HepG2 (cell line): ENCODE measurements at regions not wholly inside any gene's neighbourhood (a gene's known extent, or its start where the extent isn't known, plus 50 kb on each side); places are given as distances from the start of the nearest gene placed in this dataset.

Experiments
- CBX1 ChIP-seq: IDR thresholded peaks from one replicate; pipeline ENCODE4 v1.6.1; 2016; ENCODE audit warnings: antibody characterized with exemption, low read depth
- KDM4B ChIP-seq: sonication (generic); formaldehyde crosslinking; IDR thresholded peaks from 2 replicates; pipeline ENCODE4 v1.4.0; 2020; ENCODE audit warnings: missing genetic modification reagents
- MAF1 ChIP-seq: sonication (generic); formaldehyde crosslinking; IDR thresholded peaks from 2 replicates; pipeline ENCODE4 v1.5.0; 2020; ENCODE audit warnings: missing genetic modification reagents, borderline replicate concordance
- NAIF1 ChIP-seq: sonication (generic); formaldehyde crosslinking; IDR thresholded peaks from 2 replicates; pipeline ENCODE4 v1.5.0; 2020; ENCODE audit warnings: mild to moderate bottlenecking, missing genetic modification reagents, borderline replicate concordance
- ZFP91 ChIP-seq: sonication (generic); formaldehyde crosslinking; IDR thresholded peaks from 2 replicates; pipeline ENCODE4 v1.9.0; 2022; ENCODE audit warnings: missing genetic modification reagents, mild to moderate bottlenecking, borderline replicate concordance
- ZNF33A ChIP-seq: sonication (generic); formaldehyde crosslinking; IDR thresholded peaks from 2 replicates; pipeline ENCODE4 v1.5.1; 2020; ENCODE audit warnings: missing genetic modification reagents, mild to moderate bottlenecking, moderate library complexity, borderline replicate concordance
- ZNF687 ChIP-seq: sonication (generic); formaldehyde crosslinking; IDR thresholded peaks from 2 replicates; pipeline ENCODE4 v1.5.1; 2020; ENCODE audit warnings: mild to moderate bottlenecking, missing genetic modification reagents, moderate library complexity
- TF ChIP-seq, protein P1 (sequence below): sonication (generic); formaldehyde crosslinking; IDR thresholded peaks from 2 replicates; pipeline ENCODE4 v1.4.0; 2020; ENCODE audit warnings: missing genetic modification reagents
- TF ChIP-seq, protein P2 (sequence below), 2 experiments: fragments of 450-650 bp in 1 of 2; sonication (generic) in 1 of 2; formaldehyde crosslinking in 1 of 2; IDR thresholded peaks; 2 replicates each; pipeline versions ENCODE4 v1.6.1 to v1.8.0; 2016 to 2022; ENCODE audit warnings: antibody characterized with exemption in 1 of 2, mild to moderate bottlenecking in 1 of 2, missing genetic modification reagents in 1 of 2

GRCh38 chr9:129407905-129408452 lies 212.9 kb downstream of the C9orf50 start (continued):
- TF ChIP-seq KDM4B (CRISPR knock-in tag) = no peak
- TF ChIP-seq NAIF1 (CRISPR knock-in tag) = no peak
- TF ChIP-seq, protein P1, sequence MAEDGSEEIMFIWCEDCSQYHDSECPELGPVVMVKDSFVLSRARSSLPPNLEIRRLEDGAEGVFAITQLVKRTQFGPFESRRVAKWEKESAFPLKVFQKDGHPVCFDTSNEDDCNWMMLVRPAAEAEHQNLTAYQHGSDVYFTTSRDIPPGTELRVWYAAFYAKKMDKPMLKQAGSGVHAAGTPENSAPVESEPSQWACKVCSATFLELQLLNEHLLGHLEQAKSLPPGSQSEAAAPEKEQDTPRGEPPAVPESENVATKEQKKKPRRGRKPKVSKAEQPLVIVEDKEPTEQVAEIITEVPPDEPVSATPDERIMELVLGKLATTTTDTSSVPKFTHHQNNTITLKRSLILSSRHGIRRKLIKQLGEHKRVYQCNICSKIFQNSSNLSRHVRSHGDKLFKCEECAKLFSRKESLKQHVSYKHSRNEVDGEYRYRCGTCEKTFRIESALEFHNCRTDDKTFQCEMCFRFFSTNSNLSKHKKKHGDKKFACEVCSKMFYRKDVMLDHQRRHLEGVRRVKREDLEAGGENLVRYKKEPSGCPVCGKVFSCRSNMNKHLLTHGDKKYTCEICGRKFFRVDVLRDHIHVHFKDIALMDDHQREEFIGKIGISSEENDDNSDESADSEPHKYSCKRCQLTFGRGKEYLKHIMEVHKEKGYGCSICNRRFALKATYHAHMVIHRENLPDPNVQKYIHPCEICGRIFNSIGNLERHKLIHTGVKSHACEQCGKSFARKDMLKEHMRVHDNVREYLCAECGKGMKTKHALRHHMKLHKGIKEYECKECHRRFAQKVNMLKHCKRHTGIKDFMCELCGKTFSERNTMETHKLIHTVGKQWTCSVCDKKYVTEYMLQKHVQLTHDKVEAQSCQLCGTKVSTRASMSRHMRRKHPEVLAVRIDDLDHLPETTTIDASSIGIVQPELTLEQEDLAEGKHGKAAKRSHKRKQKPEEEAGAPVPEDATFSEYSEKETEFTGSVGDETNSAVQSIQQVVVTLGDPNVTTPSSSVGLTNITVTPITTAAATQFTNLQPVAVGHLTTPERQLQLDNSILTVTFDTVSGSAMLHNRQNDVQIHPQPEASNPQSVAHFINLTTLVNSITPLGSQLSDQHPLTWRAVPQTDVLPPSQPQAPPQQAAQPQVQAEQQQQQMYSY (CRISPR knock-in tag) = no peak
- no peak for TF ChIP-seq ZNF33A
- TF ChIP-seq MAF1 (CRISPR knock-in tag) = no peak
- TF ChIP-seq CBX1 = no peak
- peak; percentile 43 for TF ChIP-seq ZNF687 (CRISPR knock-in tag)
- peak; percentile 43; the same call in 1 of the 2 replicates for TF ChIP-seq ZFP91 (CRISPR knock-in tag)
- TF ChIP-seq, protein P2, sequence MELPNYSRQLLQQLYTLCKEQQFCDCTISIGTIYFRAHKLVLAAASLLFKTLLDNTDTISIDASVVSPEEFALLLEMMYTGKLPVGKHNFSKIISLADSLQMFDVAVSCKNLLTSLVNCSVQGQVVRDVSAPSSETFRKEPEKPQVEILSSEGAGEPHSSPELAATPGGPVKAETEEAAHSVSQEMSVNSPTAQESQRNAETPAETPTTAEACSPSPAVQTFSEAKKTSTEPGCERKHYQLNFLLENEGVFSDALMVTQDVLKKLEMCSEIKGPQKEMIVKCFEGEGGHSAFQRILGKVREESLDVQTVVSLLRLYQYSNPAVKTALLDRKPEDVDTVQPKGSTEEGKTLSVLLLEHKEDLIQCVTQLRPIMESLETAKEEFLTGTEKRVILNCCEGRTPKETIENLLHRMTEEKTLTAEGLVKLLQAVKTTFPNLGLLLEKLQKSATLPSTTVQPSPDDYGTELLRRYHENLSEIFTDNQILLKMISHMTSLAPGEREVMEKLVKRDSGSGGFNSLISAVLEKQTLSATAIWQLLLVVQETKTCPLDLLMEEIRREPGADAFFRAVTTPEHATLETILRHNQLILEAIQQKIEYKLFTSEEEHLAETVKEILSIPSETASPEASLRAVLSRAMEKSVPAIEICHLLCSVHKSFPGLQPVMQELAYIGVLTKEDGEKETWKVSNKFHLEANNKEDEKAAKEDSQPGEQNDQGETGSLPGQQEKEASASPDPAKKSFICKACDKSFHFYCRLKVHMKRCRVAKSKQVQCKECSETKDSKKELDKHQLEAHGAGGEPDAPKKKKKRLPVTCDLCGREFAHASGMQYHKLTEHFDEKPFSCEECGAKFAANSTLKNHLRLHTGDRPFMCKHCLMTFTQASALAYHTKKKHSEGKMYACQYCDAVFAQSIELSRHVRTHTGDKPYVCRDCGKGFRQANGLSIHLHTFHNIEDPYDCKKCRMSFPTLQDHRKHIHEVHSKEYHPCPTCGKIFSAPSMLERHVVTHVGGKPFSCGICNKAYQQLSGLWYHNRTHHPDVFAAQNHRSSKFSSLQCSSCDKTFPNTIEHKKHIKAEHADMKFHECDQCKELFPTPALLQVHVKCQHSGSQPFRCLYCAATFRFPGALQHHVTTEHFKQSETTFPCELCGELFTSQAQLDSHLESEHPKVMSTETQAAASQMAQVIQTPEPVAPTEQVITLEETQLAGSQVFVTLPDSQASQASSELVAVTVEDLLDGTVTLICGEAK (IDR thresholded peaks at IDR 0.05) = no peak
- TF ChIP-seq, protein P2 (CRISPR knock-in tag; IDR thresholded peaks at IDR 0.05) = no peak
